Prostate gland (tissue), 2 donors: ENCODE measurements at regions not wholly inside any gene's neighbourhood (a gene's known extent, or its start where the extent isn't known, plus 50 kb on each side); places are given as distances from the start of the nearest gene placed in this dataset.

ENCODE experiments used
- CTCF ChIP-seq, 4 experiments: fragments of 200-600 bp in 2 of 4; fragments of 450-650 bp in 2 of 4; sonication (generic) in 2 of 4; IDR thresholded peaks; 1 replicate in 3 of 4; 2 replicates in 1 of 4; pipeline ENCODE4 v1.5.1; 2016 to 2019; ENCODE audit warnings: antibody characterized with exemption in 4 of 4, mild to moderate bottlenecking in 2 of 4, moderate library complexity in 2 of 4
- POLR2A ChIP-seq: fragments of 450-650 bp; IDR thresholded peaks from one replicate; pipeline ENCODE4 v1.6.1; 2016; ENCODE audit warnings: antibody characterized with exemption, mild to moderate bottlenecking
- POLR2AphosphoS5 ChIP-seq: sonication (generic); formaldehyde crosslinking; IDR thresholded peaks from one replicate; pipeline ENCODE4 v1.6.1; 2017; ENCODE audit warnings: antibody characterized with exemption

- TF ChIP-seq POLR2A (no peak), POLR2AphosphoS5 (no peak), CTCF (IDR thresholded peaks at IDR 0.05) (no peak)
Observed at GRCh38 chr20:59412181-59412580, 111.8 kb downstream of the EDN3 start.
